Mesendoderm (in vitro differentiated cells): ENCODE measurements at regions not wholly inside any gene's neighbourhood (a gene's known extent, or its start where the extent isn't known, plus 50 kb on each side); places are given as distances from the start of the nearest gene placed in this dataset.
A peak's percentile ranks its signal among the peaks of the same experiment; 100 is the strongest.

ENCODE experiments used
- DNase-seq: peaks from one replicate; pipeline ENCODE4 v3.0.0; 2013
- H2AK5ac ChIP-seq: 2 replicates; pipeline ENCODE4 v1.6.1; 2013; ENCODE audit warnings: low read length, inconsistent platforms
- H2BK120ac ChIP-seq: 2 replicates; pipeline ENCODE4 v1.6.1; 2013; ENCODE audit warnings: low read depth, mild to moderate bottlenecking, low read length, moderate library complexity, mixed read lengths
- H2BK15ac ChIP-seq: replicated peaks from 2 replicates; pipeline ENCODE4 v1.6.1; 2013; ENCODE audit warnings: low read depth, mild to moderate bottlenecking, moderate library complexity
- H2BK5ac ChIP-seq: 2 replicates; pipeline ENCODE4 v1.6.1; 2013; ENCODE audit warnings: low read length, inconsistent platforms
- H3K18ac ChIP-seq: 2 replicates; pipeline ENCODE4 v1.6.1; 2013; ENCODE audit warnings: mild to moderate bottlenecking, low read length, mixed read lengths
- H3K23ac ChIP-seq: one replicate; pipeline ENCODE4 v1.6.1; 2013; ENCODE audit warnings: low read length
- H3K27ac ChIP-seq: 2 replicates; pipeline ENCODE4 v1.5.1; 2013; ENCODE audit warnings: low read depth, mild to moderate bottlenecking, inconsistent platforms, low read length, moderate library complexity
- H3K27me3 ChIP-seq: 2 replicates; pipeline ENCODE4 v1.6.1; 2013; ENCODE audit warnings: low read length, control low read depth, mild to moderate bottlenecking, inconsistent platforms; ENCODE audit not compliant: insufficient read depth, poor library complexity
- H3K36me3 ChIP-seq: 2 replicates; pipeline ENCODE4 v1.6.1; 2013; ENCODE audit warnings: low read length, inconsistent platforms; ENCODE audit not compliant: control insufficient read depth, insufficient read depth
- H3K4ac ChIP-seq: one replicate; pipeline ENCODE4 v1.6.1; 2013; ENCODE audit warnings: low read depth, mild to moderate bottlenecking, low read length, moderate library complexity
- H3K4me1 ChIP-seq: 2 replicates; pipeline ENCODE4 v1.6.1; 2013; ENCODE audit warnings: low read depth, low read length, inconsistent platforms; ENCODE audit not compliant: control insufficient read depth
- H3K4me2 ChIP-seq: 2 replicates; pipeline ENCODE4 v1.6.1; 2013; ENCODE audit warnings: low read length
- H3K4me3 ChIP-seq: 2 replicates; pipeline ENCODE4 v1.5.1; 2013; ENCODE audit warnings: mild to moderate bottlenecking, low read length
- H3K56ac ChIP-seq: one replicate; pipeline ENCODE4 v1.6.1; 2013; ENCODE audit warnings: low read length
- H3K79me1 ChIP-seq: 2 replicates; pipeline ENCODE4 v1.6.1; 2013; ENCODE audit warnings: low read length, inconsistent platforms
- H3K79me2 ChIP-seq: 2 replicates; pipeline ENCODE4 v1.6.1; 2013; ENCODE audit warnings: mild to moderate bottlenecking, low read length; ENCODE audit not compliant: control insufficient read depth, insufficient read depth
- H3K9ac ChIP-seq: 2 replicates; pipeline ENCODE4 v1.6.1; 2013; ENCODE audit warnings: low read length, inconsistent platforms
- H4K5ac ChIP-seq: one replicate; pipeline ENCODE4 v1.6.1; 2013; ENCODE audit warnings: low read length
- H4K8ac ChIP-seq: one replicate; pipeline ENCODE4 v1.6.1; 2013; ENCODE audit warnings: low read depth, mild to moderate bottlenecking, control low read depth, low read length, moderate library complexity
- WGBS: extraction: QIAGEN DNeasy Blood & Tissue Kit; methylation state at CpG from one replicate; pipeline ENCODE4 v1.1.7; 2013; ENCODE audit warnings: low lambda C conversion rate, missing lambda C conversion rate; ENCODE audit not compliant: insufficient coverage; ENCODE audit errors: extremely low coverage; 5-methylcytosine and 5-hydroxymethylcytosine counted together

DNA sequence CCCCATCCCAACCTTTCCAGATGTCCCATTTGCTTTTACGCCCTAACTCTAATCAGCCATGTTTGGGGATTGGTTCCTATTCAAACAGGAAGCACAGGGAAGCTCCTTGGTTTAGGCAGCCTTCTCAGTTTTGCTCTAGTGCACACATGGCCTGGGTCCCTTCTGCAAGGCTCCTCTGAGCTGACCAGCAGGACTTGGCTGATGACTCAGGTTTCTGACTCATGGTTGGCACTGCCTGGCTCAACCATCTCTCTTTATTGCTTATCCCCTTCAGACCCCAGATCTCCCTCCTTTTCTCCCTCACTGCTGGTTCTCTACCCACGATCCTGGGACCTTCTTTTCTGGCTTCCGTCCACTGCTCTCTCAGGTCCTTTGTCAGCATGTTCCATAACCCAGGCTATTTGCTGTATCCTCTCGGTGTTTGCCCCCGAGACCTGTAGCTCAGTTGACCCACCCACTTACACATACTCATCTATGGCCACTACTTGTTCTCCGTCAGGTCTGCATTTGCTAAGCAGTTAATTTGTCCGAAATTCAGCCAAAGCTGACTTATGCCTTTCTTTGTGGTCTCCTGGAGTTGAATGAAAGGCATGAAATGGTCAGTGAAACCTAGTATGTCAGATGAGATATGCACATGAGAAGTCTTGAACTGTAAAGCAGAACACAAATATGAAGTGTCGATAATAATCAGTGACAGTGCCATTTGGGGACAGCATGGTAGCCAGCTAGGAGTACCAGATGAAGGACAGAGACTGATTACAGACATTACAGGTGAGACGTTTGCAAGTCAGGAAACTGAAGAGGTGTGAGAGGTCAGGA, 323.5 kb upstream of the ROPN1 start:
- Histone ChIP-seq H3K27me3 (no peaks in the 10 kb centered on the region), H2BK120ac (no peak overlapping the region), H3K79me2 (no peaks in the 10 kb centered on the region), H3K4me1 (no peaks in the 10 kb centered on the region), H3K27ac (no peak overlapping the region), H3K4me2 (no peak overlapping the region), H3K56ac (peak overlapping the region; percentile 25), H3K23ac (no peak overlapping the region), H4K8ac (no peak overlapping the region), H4K5ac (no peak overlapping the region), H3K18ac (no peak overlapping the region), H3K79me1 (no peaks in the 10 kb centered on the region), H2BK15ac (no peak overlapping the region), H3K9ac (no peak overlapping the region), H2BK5ac (no peak overlapping the region), H3K4ac (no peak overlapping the region), H2AK5ac (no peak overlapping the region), H3K36me3 (no peaks in the 10 kb centered on the region), H3K4me3 (no peak overlapping the region)
- no CpG with 5 or more reads among the region's 9 CpGs for WGBS
- DNase-seq: no peak

DNA sequence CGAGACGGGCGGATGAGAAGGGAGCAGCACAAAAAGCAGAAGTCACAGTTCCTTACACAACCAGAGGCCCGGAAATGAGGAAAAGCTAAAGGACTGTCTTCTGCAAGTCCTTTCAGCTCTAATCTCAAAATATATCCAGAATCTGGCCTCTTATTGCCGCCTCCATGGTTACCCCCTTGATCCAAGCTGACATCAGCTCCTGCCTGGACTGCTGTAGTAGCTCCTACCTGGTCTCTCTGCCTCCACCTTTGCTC, 324.0 kb upstream of the ROPN1 start:
- Histone ChIP-seq H4K8ac (no peak overlapping the region), H3K4me1 (peaks cover 1% of the 10 kb centered on the region), H2BK5ac (no peak overlapping the region), H2BK15ac (no peak overlapping the region), H3K56ac (peak overlapping the region; percentile 34), H3K9ac (no peak overlapping the region), H3K4me2 (no peak overlapping the region), H3K79me2 (no peaks in the 10 kb centered on the region), H3K4ac (no peak overlapping the region), H3K23ac (no peak overlapping the region), H4K5ac (no peak overlapping the region), H3K27me3 (no peaks in the 10 kb centered on the region), H3K18ac (no peak overlapping the region), H3K27ac (no peak overlapping the region), H3K79me1 (no peaks in the 10 kb centered on the region), H3K36me3 (no peaks in the 10 kb centered on the region), H2AK5ac (no peak overlapping the region), H3K4me3 (no peak overlapping the region), H2BK120ac (no peak overlapping the region)
- no CpG with 5 or more reads among the region's 5 CpGs for WGBS
- DNase-seq: no peak

DNA sequence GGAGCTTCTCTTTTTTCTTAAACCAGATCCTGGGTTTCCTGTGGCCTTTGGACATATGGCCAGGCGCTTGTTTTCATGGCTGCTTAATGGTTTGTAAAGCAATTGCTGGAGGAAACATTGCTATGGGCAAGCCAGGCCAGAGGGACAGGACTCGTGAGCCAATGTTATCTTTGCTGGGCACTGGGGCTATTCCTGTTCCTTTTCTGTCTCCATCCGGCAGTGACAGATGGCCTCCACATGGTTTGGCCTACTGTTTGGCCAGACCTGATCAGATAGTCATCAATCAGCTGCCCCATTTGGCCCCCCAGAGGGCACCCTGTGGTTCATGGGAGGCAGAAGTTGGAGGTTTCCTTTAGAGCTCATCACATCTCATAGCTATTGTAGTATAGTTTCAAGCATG, 326.1 kb upstream of the ROPN1 start:
- no peaks in the 10 kb centered on the region for H3K36me3 ChIP-seq
- H3K79me1 ChIP-seq: no peaks in the 10 kb centered on the region
- H3K56ac ChIP-seq: no peak overlapping the region
- no peak overlapping the region for H3K23ac ChIP-seq
- no peaks in the 10 kb centered on the region for H3K27me3 ChIP-seq
- H3K4me2 ChIP-seq: no peak overlapping the region
- no peak overlapping the region for H3K18ac ChIP-seq
- no peak overlapping the region for H4K5ac ChIP-seq
- H2BK5ac ChIP-seq: no peak overlapping the region
- no peak overlapping the region for H2AK5ac ChIP-seq
- peak; percentile 40 for DNase-seq
- H3K4me1 ChIP-seq: peaks cover 1% of the 10 kb centered on the region
- H3K4me3 ChIP-seq: no peak overlapping the region
- no peak overlapping the region for H3K9ac ChIP-seq
- H4K8ac ChIP-seq: no peak overlapping the region
- H3K27ac ChIP-seq: no peak overlapping the region
- H2BK120ac ChIP-seq: no peak overlapping the region
- H3K4ac ChIP-seq: no peak overlapping the region
- no peaks in the 10 kb centered on the region for H3K79me2 ChIP-seq
- no peak overlapping the region for H2BK15ac ChIP-seq
- no CpG with 5 or more reads among the region's 3 CpGs for WGBS

DNA sequence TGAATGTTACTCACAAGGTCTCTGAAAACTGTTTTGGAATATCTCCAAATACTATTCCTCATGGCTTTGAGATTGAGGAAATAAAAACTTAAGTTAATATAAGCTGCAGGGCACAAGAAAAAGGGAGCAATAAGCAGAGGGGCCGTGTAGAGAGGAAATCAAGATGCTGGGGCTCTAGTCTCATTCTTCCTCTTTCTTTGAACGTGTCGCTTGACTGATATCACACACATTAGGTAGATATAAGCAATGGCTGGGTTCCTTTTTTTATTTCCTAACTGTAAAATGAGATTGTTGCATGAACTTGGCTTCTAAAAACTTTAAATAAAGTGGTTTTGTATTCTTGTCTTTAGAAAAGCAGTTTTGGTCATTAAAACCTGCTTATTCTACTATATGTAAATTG, 326.7 kb upstream of the ROPN1 start:
- H2BK15ac ChIP-seq: no peak overlapping the region
- H3K79me2 ChIP-seq: no peaks in the 10 kb centered on the region
- no peaks in the 10 kb centered on the region for H3K36me3 ChIP-seq
- no peak overlapping the region for H3K23ac ChIP-seq
- H2AK5ac ChIP-seq: no peak overlapping the region
- no peak overlapping the region for H3K4me3 ChIP-seq
- no CpG with 5 or more reads among the region's 3 CpGs for WGBS
- H3K4me1 ChIP-seq: peaks cover 1% of the 10 kb centered on the region
- DNase-seq: no peak
- H3K9ac ChIP-seq: no peak overlapping the region
- H4K8ac ChIP-seq: no peak overlapping the region
- no peak overlapping the region for H2BK5ac ChIP-seq
- H3K27me3 ChIP-seq: no peaks in the 10 kb centered on the region
- H2BK120ac ChIP-seq: no peak overlapping the region
- no peak overlapping the region for H4K5ac ChIP-seq
- H3K27ac ChIP-seq: no peak overlapping the region
- no peak overlapping the region for H3K56ac ChIP-seq
- no peak overlapping the region for H3K4ac ChIP-seq
- no peak overlapping the region for H3K18ac ChIP-seq
- no peaks in the 10 kb centered on the region for H3K79me1 ChIP-seq
- no peak overlapping the region for H3K4me2 ChIP-seq

DNA sequence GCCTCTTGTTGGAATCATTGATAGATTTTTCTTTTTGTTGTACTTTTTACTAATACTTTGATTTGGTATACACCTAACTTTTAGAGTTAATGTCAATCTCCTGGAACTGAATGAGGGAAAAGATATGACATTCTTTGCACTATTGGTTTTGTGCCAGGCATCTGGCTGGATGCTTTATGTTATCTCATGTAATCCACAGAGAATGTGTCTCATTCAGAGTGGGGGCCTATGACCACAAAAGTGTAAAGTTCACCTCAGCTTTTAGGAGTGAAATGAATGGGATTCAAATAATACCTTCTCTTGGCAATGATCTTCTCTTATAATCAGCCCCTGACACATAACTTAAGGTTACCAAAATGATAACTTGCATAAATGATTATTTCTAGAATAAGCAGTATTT, 329.1 kb upstream of the ROPN1 start:
- Histone ChIP-seq H4K8ac (no peak overlapping the region), H3K23ac (no peak overlapping the region), H2BK15ac (no peak overlapping the region), H3K56ac (no peak overlapping the region), H3K79me2 (no peaks in the 10 kb centered on the region), H2BK5ac (no peak overlapping the region), H3K4me3 (no peak overlapping the region), H3K27ac (no peak overlapping the region), H3K4ac (no peak overlapping the region), H2AK5ac (no peak overlapping the region), H3K4me1 (peaks cover 1% of the 10 kb centered on the region), H4K5ac (no peak overlapping the region), H2BK120ac (no peak overlapping the region), H3K4me2 (no peak overlapping the region), H3K79me1 (no peaks in the 10 kb centered on the region), H3K18ac (no peak overlapping the region), H3K27me3 (no peaks in the 10 kb centered on the region), H3K9ac (no peak overlapping the region), H3K36me3 (no peaks in the 10 kb centered on the region)
- DNase-seq: no peak

DNA sequence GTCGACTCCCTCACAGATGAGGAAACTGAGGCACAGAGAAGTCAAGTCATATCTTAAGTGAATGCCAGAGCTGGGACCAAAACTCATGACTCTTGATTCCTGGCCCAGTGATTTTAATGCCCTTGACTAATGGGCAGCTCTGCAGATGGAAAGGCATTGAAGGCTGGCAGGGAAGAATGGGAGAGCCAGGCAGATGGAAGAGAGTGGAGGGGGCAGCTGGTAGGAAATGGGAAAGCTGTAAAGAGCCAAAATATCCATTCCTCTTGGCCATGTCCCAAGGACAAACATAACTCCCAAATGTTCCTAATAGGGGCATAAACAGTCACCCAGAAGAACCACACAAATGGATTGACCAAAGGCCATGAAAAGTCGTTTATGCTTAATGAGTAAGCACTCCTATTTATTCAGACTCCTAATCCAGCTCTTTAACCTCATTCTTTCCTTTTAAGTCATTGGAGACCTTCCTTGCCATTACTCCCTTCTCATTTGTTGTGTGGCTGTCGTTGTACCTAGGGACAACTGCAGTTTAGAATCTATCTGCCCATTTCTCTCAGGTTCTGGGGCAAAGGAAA, 330.5 kb upstream of the ROPN1 start:
- no peak overlapping the region for H3K23ac ChIP-seq
- H4K8ac ChIP-seq: no peak overlapping the region
- no peak overlapping the region for H3K56ac ChIP-seq
- no peak overlapping the region for H2BK5ac ChIP-seq
- H2BK120ac ChIP-seq: no peak overlapping the region
- H3K27me3 ChIP-seq: no peaks in the 10 kb centered on the region
- H3K18ac ChIP-seq: no peak overlapping the region
- no peak overlapping the region for H3K4me2 ChIP-seq
- H4K5ac ChIP-seq: no peak overlapping the region
- no peak overlapping the region for H3K4me3 ChIP-seq
- H3K4ac ChIP-seq: no peak overlapping the region
- no peak overlapping the region for H3K27ac ChIP-seq
- H3K4me1 ChIP-seq: peaks cover 1% of the 10 kb centered on the region
- no peak for DNase-seq
- no peak overlapping the region for H2AK5ac ChIP-seq
- H3K9ac ChIP-seq: no peak overlapping the region
- no peaks in the 10 kb centered on the region for H3K79me2 ChIP-seq
- H2BK15ac ChIP-seq: no peak overlapping the region
- no peaks in the 10 kb centered on the region for H3K36me3 ChIP-seq
- no CpG with 5 or more reads among the region's 3 CpGs for WGBS
- no peaks in the 10 kb centered on the region for H3K79me1 ChIP-seq
